ENCODE measurements at regions not wholly inside any gene's neighbourhood (a gene's known extent, or its start where the extent isn't known, plus 50 kb on each side); places are given as distances from the start of the nearest gene placed in this dataset.

GRCh38 chr3:5678844-5679243 is 491.3 kb downstream of the EDEM1 start:
- TF ChIP-seq CTCF (IDR thresholded peaks at IDR 0.05), result no peak
- no peak for TF ChIP-seq POLR2A (IDR thresholded peaks at IDR 0.05)
